OCI-LY1 (cell line): ENCODE measurements at regions not wholly inside any gene's neighbourhood (a gene's known extent, or its start where the extent isn't known, plus 50 kb on each side); places are given as distances from the start of the nearest gene placed in this dataset.
"Not testable (repeated sequence)": the region's sequence is repeated elsewhere in the genome, so short reads cannot be mapped to it uniquely, and the experiment has no call there.

Experiments used
- H2AFZ ChIP-seq: fragments of 200-600 bp; sonication (generic), shearing (Covaris generic); 2 replicates; pipeline ENCODE4 v1.6.0; 2014; ENCODE audit warnings: antibody characterized with exemption, mild to moderate bottlenecking, low read length
- H3F3A ChIP-seq: fragments of 200-600 bp; sonication (generic), shearing (Covaris generic); 2 replicates; pipeline ENCODE4 v1.6.0; 2014; ENCODE audit warnings: mild to moderate bottlenecking, antibody characterized with exemption, low read length, moderate library complexity; ENCODE audit not compliant: insufficient read depth
- H3K27ac ChIP-seq: fragments of 200-600 bp; sonication (generic); 2 replicates; pipeline ENCODE4 v1.5.1; 2014; ENCODE audit warnings: low read length, mixed run types, mild to moderate bottlenecking, low read depth; ENCODE audit not compliant: poor library complexity, severe bottlenecking
- H3K27me3 ChIP-seq: fragments of 200-600 bp; sonication (generic); 2 replicates; pipeline ENCODE4 v1.6.0; 2014; ENCODE audit warnings: antibody characterized with exemption, mild to moderate bottlenecking, low read length, moderate library complexity; ENCODE audit not compliant: insufficient read depth
- H3K36me3 ChIP-seq: fragments of 200-600 bp; sonication (generic); 2 replicates; pipeline ENCODE4 v1.6.1; 2014; ENCODE audit warnings: mild to moderate bottlenecking, antibody characterized with exemption, low read length, moderate library complexity, mixed read lengths; ENCODE audit not compliant: insufficient read depth
- H3K4me1 ChIP-seq: fragments of 200-600 bp; sonication (generic); 2 replicates; pipeline ENCODE4 v1.5.1; 2014; ENCODE audit warnings: mild to moderate bottlenecking, low read length, moderate library complexity; ENCODE audit not compliant: insufficient read depth, severe bottlenecking
- H3K4me2 ChIP-seq: fragments of 200-600 bp; sonication (generic), shearing (Covaris generic); 2 replicates; pipeline ENCODE4 v1.6.1; 2014; ENCODE audit warnings: low read length
- H3K4me3 ChIP-seq: fragments of 200-600 bp; sonication (generic); 2 replicates; pipeline ENCODE4 v1.5.1; 2014; ENCODE audit warnings: low read length, low read depth, mild to moderate bottlenecking, mixed read lengths; ENCODE audit not compliant: poor library complexity, severe bottlenecking
- H3K79me2 ChIP-seq: fragments of 200-600 bp; shearing (Covaris generic); 2 replicates; pipeline ENCODE4 v1.6.1; 2016; ENCODE audit warnings: mixed run types, low read length, mixed read lengths; ENCODE audit not compliant: insufficient read depth
- H3K9ac ChIP-seq: fragments of 200-600 bp; sonication (generic), shearing (Covaris generic); 2 replicates; pipeline ENCODE4 v1.6.1; 2014; ENCODE audit warnings: mild to moderate bottlenecking, low read length, mixed read lengths
- H3K9me2 ChIP-seq: fragments of 200-600 bp; sonication (generic), shearing (Covaris generic); 2 replicates; pipeline ENCODE4 v1.6.1; 2014; ENCODE audit warnings: low read depth, mild to moderate bottlenecking, low read length, mixed read lengths
- H3K9me3 ChIP-seq: fragments of 200-600 bp; shearing (Covaris generic); 2 replicates; pipeline ENCODE4 v1.6.1; 2014; ENCODE audit warnings: low read length, mixed read lengths
- H4K20me1 ChIP-seq: fragments of 200-600 bp; sonication (generic), shearing (Covaris generic); 2 replicates; pipeline ENCODE4 v1.6.0; 2016; ENCODE audit warnings: mild to moderate bottlenecking, low read length; ENCODE audit not compliant: insufficient read depth
- EZH2 ChIP-seq: fragments of 200-600 bp; sonication (generic), shearing (Covaris generic); IDR thresholded peaks from 2 replicates; pipeline ENCODE4 v1.8.0; 2017; ENCODE audit warnings: borderline replicate concordance, mixed run types, mild to moderate bottlenecking, antibody characterized with exemption, low read length, moderate library complexity, mixed read lengths
- TF ChIP-seq, protein P1 (sequence below): fragments of 200-600 bp; sonication (generic), shearing (Covaris generic); IDR thresholded peaks from 2 replicates; pipeline ENCODE4 v1.5.1; 2017; ENCODE audit warnings: mild to moderate bottlenecking, antibody characterized with exemption, low read length, moderate library complexity, mixed read lengths

DNA sequence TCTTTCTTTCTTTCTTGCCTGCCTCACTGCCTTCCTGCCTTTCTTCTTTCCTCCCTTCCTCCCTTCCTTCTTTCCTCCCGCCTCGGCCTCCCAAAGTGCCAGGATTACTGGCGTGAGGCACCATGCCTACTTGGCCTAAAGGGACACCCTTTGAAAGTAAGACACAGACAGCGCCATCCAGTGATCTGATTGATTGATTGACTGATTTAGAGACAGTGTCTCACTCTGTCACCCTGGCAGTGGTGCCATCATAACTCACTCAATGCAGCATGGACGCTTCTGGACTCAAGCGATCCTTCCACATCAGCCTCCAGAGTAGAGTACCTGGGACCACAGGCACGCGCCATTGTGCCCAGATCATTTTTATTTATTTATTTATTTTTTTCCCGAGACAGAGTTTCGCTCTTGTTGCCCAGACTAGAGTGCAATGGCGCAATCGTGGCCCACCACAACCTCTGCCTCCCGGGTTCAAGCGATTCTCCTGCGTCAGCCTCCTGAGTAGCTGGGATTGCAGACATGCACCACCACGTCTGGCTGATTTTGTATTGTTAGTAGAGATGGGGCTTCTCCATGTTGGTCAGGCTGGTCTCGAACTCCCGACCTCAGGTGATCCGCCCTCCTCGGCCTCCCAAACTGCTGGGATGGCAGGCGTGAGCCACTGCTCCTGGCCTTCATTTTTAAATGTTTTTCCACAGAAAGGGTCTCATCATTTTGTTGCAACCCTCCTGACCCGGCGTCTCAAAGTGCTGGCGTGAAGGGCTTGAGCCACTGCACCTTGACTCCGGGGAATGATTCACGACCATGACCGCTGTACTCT, 3914.7 kb upstream of the OR11H1 start:
- H3K27ac ChIP-seq, H3K9me3 ChIP-seq, H3K9me2 ChIP-seq, H3K27me3 ChIP-seq, H3K9ac ChIP-seq, H3K4me2 ChIP-seq, H3K79me2 ChIP-seq, H3K4me1 ChIP-seq, H3K4me3 ChIP-seq, H2AFZ ChIP-seq, H3K36me3 ChIP-seq, H4K20me1 ChIP-seq, H3F3A ChIP-seq: not testable (repeated sequence)

DNA sequence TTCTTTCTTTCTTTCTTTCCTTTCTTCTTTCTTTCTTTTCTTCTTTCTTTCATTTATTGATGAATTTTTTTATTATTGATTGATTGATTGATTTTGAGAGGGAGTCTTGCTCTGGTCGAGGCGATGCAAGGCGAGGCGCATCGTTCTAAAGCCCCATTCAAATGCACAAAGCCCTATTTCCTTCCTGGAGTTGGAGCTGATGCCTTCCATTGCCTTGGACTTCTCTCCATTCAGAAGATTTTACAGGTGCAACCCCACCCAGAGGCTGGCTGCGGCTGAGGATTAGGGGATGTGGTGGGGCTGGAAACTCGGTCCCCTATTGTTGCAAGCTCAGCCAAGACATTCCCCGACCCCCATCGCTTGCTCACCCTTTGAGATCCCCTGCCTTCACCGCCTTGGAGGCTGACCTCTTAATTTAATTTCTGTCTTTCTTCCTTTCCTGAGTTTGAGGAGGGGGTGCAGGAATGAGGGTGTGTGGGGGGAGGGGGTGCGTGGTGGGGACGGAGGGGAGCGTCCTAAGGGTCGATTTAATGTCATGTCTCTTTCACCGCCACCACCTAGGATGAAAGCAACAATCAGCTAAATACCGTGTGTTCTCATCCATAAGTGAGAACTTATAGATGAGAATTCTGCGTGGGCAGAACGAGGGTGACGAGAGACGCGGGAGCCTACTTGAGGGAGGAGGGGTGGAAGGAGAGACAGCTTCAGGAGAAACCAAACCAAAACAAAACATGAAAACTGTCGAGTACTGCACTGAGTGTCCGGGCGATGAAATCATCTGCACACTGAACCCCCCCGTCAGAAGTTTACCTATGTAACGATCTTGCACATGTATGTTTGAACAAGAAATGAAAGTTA, 3913.9 kb upstream of the OR11H1 start:
- H3K4me1 ChIP-seq: no peaks in the 10 kb centered on the region
- H3K36me3 ChIP-seq: no peaks in the 10 kb centered on the region
- H3K9ac ChIP-seq: no peak overlapping the region
- H3K27me3 ChIP-seq: no peaks in the 10 kb centered on the region
- no peak overlapping the region for H3K27ac ChIP-seq
- no peaks in the 10 kb centered on the region for H3K9me2 ChIP-seq
- H3K4me2 ChIP-seq: no peak overlapping the region
- H3F3A ChIP-seq: no peaks in the 10 kb centered on the region
- no peak overlapping the region for H2AFZ ChIP-seq
- H4K20me1 ChIP-seq: no peaks in the 10 kb centered on the region
- H3K9me3 ChIP-seq: no peaks in the 10 kb centered on the region
- no peaks in the 10 kb centered on the region for H3K79me2 ChIP-seq
- H3K4me3 ChIP-seq: no peak overlapping the region
- TF ChIP-seq, protein P1, sequence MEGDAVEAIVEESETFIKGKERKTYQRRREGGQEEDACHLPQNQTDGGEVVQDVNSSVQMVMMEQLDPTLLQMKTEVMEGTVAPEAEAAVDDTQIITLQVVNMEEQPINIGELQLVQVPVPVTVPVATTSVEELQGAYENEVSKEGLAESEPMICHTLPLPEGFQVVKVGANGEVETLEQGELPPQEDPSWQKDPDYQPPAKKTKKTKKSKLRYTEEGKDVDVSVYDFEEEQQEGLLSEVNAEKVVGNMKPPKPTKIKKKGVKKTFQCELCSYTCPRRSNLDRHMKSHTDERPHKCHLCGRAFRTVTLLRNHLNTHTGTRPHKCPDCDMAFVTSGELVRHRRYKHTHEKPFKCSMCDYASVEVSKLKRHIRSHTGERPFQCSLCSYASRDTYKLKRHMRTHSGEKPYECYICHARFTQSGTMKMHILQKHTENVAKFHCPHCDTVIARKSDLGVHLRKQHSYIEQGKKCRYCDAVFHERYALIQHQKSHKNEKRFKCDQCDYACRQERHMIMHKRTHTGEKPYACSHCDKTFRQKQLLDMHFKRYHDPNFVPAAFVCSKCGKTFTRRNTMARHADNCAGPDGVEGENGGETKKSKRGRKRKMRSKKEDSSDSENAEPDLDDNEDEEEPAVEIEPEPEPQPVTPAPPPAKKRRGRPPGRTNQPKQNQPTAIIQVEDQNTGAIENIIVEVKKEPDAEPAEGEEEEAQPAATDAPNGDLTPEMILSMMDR: no peak
- TF ChIP-seq EZH2: no peak

DNA sequence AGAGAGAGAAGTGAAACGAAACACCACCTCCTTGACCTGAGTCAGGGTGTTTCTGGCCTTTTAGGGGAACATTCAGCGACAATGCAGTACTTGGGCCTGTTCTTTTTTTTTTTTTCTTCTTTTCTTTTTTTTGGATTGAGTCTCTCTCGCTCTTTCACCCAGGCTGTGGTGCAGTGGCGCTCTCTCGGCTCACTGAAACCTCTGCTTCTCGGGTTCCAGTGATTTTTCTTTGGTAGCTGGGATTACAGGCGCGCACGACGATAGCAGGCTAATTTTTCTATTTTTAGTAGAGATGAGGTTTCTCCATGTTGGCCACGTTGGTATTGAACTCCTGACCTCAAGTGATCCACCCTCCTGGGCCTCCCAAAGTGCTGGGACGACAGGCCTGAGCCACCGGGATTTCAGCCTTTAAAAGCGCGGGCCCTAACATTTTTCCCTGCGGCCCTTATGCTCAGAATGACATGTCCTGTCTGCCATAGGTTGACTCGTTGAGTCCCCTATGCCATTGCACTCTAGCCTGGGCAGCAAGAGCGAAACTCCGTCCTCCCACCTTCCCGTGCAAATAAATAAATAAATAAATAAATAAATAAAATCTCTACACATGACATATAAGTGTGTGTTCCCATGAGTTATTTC, 3913.1 kb upstream of the OR11H1 start:
- not testable (repeated sequence) for H3F3A ChIP-seq, H3K4me3 ChIP-seq, H4K20me1 ChIP-seq, H3K9me2 ChIP-seq, H3K79me2 ChIP-seq, H3K9me3 ChIP-seq, H3K27me3 ChIP-seq, H3K36me3 ChIP-seq, H2AFZ ChIP-seq, H3K4me1 ChIP-seq, H3K4me2 ChIP-seq, H3K27ac ChIP-seq, H3K9ac ChIP-seq

DNA sequence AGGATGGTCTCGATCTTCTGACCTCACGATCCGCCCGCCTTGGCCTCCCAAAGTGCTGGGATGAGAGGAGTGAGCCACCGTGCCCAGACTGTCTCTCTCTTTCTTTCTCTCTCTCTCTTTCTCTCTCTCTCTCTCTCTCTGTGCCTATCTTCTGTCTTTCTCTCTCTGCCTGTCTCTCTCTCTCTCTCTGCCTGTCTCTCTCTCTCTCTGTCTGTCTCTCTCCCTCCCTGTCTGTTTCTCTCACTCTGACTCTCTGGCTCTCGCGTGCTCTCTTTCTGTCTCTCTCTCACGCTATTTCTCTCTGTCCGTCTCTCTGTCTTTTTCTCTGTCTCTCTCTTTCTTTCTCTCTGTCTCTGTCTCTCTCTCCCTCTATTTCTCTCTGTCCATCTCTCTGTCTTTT, 3911.2 kb upstream of the OR11H1 start:
- no peaks in the 10 kb centered on the region for H3F3A ChIP-seq
- no peaks in the 10 kb centered on the region for H3K79me2 ChIP-seq
- no peaks in the 10 kb centered on the region for H3K9me2 ChIP-seq
- H3K4me3 ChIP-seq: no peak overlapping the region
- H2AFZ ChIP-seq: no peak overlapping the region
- H3K27me3 ChIP-seq: no peaks in the 10 kb centered on the region
- TF ChIP-seq, protein P1: no peak
- TF ChIP-seq EZH2: no peak
- no peaks in the 10 kb centered on the region for H3K36me3 ChIP-seq
- H3K9ac ChIP-seq: no peak overlapping the region
- no peaks in the 10 kb centered on the region for H3K4me1 ChIP-seq
- H3K4me2 ChIP-seq: no peak overlapping the region
- H3K9me3 ChIP-seq: no peaks in the 10 kb centered on the region
- H4K20me1 ChIP-seq: no peaks in the 10 kb centered on the region
- no peak overlapping the region for H3K27ac ChIP-seq

DNA sequence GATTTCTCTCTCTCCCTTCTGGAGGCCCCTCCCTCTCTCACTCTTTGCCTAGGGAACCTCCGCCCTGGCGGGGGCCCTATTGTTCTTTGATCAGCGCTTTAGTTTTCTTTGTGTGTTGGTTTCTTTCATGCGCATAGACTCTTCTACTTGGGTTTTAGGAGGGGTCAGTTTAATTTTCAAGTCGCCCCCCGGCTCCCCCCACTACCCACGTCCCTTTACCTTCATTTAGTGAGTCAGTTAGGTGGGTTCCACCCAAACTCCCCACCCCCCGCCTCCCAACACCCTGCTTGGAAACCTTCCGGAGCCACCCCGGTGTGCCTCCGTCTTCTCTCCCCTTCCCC, 3909.7 kb upstream of the OR11H1 start:
- H3F3A ChIP-seq, H3K9me2 ChIP-seq, H3K27ac ChIP-seq, H3K4me1 ChIP-seq, H3K36me3 ChIP-seq, H3K9ac ChIP-seq, H2AFZ ChIP-seq, H3K79me2 ChIP-seq, H3K27me3 ChIP-seq, H3K4me2 ChIP-seq, H3K4me3 ChIP-seq, H4K20me1 ChIP-seq, H3K9me3 ChIP-seq: not testable (repeated sequence)

DNA sequence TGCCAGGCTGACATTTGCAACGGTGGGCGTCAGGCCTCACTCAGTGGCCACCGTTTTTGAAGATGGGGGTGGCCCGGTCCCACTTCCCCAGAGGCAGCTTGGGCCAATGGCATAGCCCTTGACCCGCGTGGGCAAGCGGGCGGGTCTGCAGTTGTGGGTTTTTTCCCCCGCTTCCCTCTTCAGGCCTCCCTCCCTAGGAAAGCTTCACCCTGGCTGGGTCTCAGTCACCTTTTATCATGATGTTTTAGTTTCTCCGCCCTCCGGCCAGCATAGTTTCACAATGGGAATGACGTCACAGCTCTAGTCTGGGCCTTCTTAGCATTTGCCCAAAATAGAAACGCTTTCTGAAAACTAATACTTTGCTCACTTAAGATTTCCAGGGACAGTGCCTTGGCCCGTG, 3909.3 kb upstream of the OR11H1 start:
- H3K27me3 ChIP-seq, H3F3A ChIP-seq, H4K20me1 ChIP-seq, H3K27ac ChIP-seq, H3K9me2 ChIP-seq, H2AFZ ChIP-seq, H3K9ac ChIP-seq, H3K4me2 ChIP-seq, H3K4me3 ChIP-seq, H3K4me1 ChIP-seq, H3K9me3 ChIP-seq, H3K79me2 ChIP-seq, H3K36me3 ChIP-seq: not testable (repeated sequence)
